Common myeloid progenitor, CD34-positive (primary cell): ENCODE measurements at regions not wholly inside any gene's neighbourhood (a gene's known extent, or its start where the extent isn't known, plus 50 kb on each side); places are given as distances from the start of the nearest gene placed in this dataset.
"Not testable (repeated sequence)": the region's sequence is repeated elsewhere in the genome, so short reads cannot be mapped to it uniquely, and the experiment has no call there.

Experiments
- CTCF ChIA-PET: fragments of 350-600 bp; sonication (Branson Sonifier 250); formaldehyde crosslinking; loops from one replicate; lab custom pipeline; 2021; ENCODE audit warnings: antibody characterized with exemption; lab: Charles Lee
- POLR2A ChIA-PET: fragments of 350-600 bp; sonication (Branson Sonifier 250); formaldehyde crosslinking; loops from one replicate; lab custom pipeline; 2021; ENCODE audit warnings: antibody characterized with exemption; lab: Charles Lee
- DNase-seq, 3 donors: peaks; one replicate each; pipeline versions ENCODE4 v3.0.0 to v3.0.0-alpha.2; 2013
- H3K27ac ChIP-seq, 2 experiments: 1 replicate in 1 of 2; 2 replicates in 1 of 2; pipeline ENCODE4 v1.7.0; 2013; ENCODE audit warnings: inconsistent platforms in 2 of 2, low read length in 2 of 2, mild to moderate bottlenecking in 2 of 2, low read depth in 1 of 2, moderate library complexity in 1 of 2; ENCODE audit not compliant: severe bottlenecking in 2 of 2, insufficient read depth in 1 of 2, poor library complexity in 1 of 2
- H3K27me3 ChIP-seq, 5 experiments: replicated peaks in 2 of 5; 1 replicate in 3 of 5; 2 replicates in 2 of 5; pipeline versions ENCODE4 v1.6.1 to v1.7.0; 2013; ENCODE audit warnings: low read length in 4 of 5, mild to moderate bottlenecking in 2 of 5, moderate library complexity in 2 of 5, inconsistent platforms in 1 of 5; ENCODE audit not compliant: insufficient read depth in 5 of 5, control insufficient read depth in 4 of 5
- H3K36me3 ChIP-seq, 4 experiments: 1 replicate in 2 of 4; 2 replicates in 2 of 4; pipeline versions ENCODE4 v1.6.1 to v1.7.0; 2013; ENCODE audit warnings: low read length in 3 of 4, control low read depth in 1 of 4, mild to moderate bottlenecking in 1 of 4; ENCODE audit not compliant: control insufficient read depth in 4 of 4, insufficient read depth in 4 of 4
- H3K4me1 ChIP-seq, 4 experiments: 1 replicate in 3 of 4; 2 replicates in 1 of 4; pipeline versions ENCODE4 v1.6.1 to v1.7.1; 2013; ENCODE audit warnings: low read length in 3 of 4, mild to moderate bottlenecking in 3 of 4, control low read depth in 1 of 4, inconsistent platforms in 1 of 4, moderate library complexity in 1 of 4; ENCODE audit not compliant: control insufficient read depth in 4 of 4, insufficient read depth in 4 of 4; ENCODE audit errors: control extremely low read depth in 1 of 4
- H3K4me3 ChIP-seq, 7 experiments: 1 replicate in 4 of 7; 2 replicates in 3 of 7; pipeline versions ENCODE4 v1.5.1 to v1.7.0; 2013; ENCODE audit warnings: mild to moderate bottlenecking in 7 of 7, low read length in 6 of 7, moderate library complexity in 6 of 7, inconsistent platforms in 2 of 7, low read depth in 2 of 7, control low read depth in 1 of 7; ENCODE audit not compliant: insufficient read depth in 4 of 7, control insufficient read depth in 1 of 7; ENCODE audit errors: extremely low read depth in 1 of 7
- H3K9me3 ChIP-seq, 5 experiments: 1 replicate in 4 of 5; 2 replicates in 1 of 5; pipeline versions ENCODE4 v1.6.1 to v1.7.1; 2013; ENCODE audit warnings: low read length in 4 of 5, mild to moderate bottlenecking in 2 of 5, inconsistent platforms in 1 of 5, low read depth in 1 of 5, moderate library complexity in 1 of 5; ENCODE audit not compliant: control insufficient read depth in 4 of 5, insufficient read depth in 2 of 5; ENCODE audit errors: control extremely low read depth in 1 of 5
- WGBS: methylation state at CpG from one replicate; pipeline ENCODE4 v1.1.5; 2013; ENCODE audit not compliant: insufficient coverage; 5-methylcytosine and 5-hydroxymethylcytosine counted together

DNA sequence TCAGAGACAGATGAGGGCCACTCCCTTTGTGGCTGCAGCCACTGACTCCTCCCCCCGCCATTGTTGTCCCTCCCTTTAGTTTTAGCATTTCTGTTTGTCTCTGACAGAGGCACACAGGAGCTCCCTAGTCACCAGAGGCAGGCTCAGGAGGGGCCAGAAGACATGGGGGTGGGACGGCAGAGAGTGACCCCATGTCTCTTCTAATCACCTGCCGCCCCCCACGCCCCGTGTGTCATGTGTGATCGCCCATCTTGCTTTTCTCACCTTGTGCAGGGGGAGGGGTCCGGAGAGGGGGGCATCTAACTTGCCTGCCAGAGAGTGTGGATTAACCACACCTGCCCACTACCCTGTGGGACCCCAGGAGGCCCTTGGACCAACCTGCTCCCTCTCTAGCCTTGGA, 246.7 kb upstream of the TP53TG3C start:
- H3K9me3 ChIP-seq, H3K4me3 ChIP-seq, CTCF ChIA-PET, POLR2A ChIA-PET, DNase-seq, H3K4me1 ChIP-seq, H3K27me3 ChIP-seq, H3K36me3 ChIP-seq, H3K27ac ChIP-seq: not testable (repeated sequence)
- no CpG with 5 or more reads among the region's 7 CpGs for WGBS

- CTCF ChIA-PET, POLR2A ChIA-PET, H3K36me3 ChIP-seq, H3K4me3 ChIP-seq, H3K9me3 ChIP-seq, H3K27me3 ChIP-seq, DNase-seq, H3K27ac ChIP-seq, H3K4me1 ChIP-seq: not testable (repeated sequence)
- WGBS: 77% methylated on average over 5 of the region's 10 CpGs
Measured at GRCh38 chr16:32946041-32946560, 247.9 kb upstream of the TP53TG3C start.

DNA sequence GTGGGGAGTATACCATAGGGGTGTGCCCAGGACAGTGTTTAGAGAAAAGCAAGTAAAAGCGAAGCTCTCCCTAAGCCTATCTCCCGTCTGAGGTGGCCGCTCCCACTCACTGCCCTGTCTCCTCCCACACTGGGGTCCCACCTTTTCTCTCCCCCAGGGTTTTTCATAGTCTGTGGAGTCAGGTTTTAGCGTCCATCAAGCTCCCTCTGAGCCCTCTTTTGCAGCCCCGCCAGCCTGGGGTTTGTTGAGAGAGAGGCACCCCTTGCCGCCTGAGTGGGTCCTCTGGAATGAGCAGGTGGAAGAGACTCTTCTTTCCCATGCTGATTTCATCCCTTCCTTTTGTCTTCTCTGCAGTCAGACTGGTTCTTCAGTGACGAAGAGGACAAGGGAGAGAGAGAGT, 248.7 kb upstream of the TP53TG3C start:
- H3K27ac ChIP-seq, H3K4me3 ChIP-seq, H3K36me3 ChIP-seq, H3K27me3 ChIP-seq, DNase-seq, H3K9me3 ChIP-seq, POLR2A ChIA-PET, CTCF ChIA-PET, H3K4me1 ChIP-seq: not testable (repeated sequence)
- WGBS: no CpG with 5 or more reads among the region's 7 CpGs

- CTCF ChIA-PET, H3K4me1 ChIP-seq, H3K9me3 ChIP-seq, H3K36me3 ChIP-seq, H3K27me3 ChIP-seq, H3K4me3 ChIP-seq, H3K27ac ChIP-seq, POLR2A ChIA-PET, DNase-seq: not testable (repeated sequence)
- no CpG with 5 or more reads among the region's 4 CpGs for WGBS
Measured at GRCh38 chr16:32939845-32940244, 254.2 kb upstream of the TP53TG3C start.

DNA sequence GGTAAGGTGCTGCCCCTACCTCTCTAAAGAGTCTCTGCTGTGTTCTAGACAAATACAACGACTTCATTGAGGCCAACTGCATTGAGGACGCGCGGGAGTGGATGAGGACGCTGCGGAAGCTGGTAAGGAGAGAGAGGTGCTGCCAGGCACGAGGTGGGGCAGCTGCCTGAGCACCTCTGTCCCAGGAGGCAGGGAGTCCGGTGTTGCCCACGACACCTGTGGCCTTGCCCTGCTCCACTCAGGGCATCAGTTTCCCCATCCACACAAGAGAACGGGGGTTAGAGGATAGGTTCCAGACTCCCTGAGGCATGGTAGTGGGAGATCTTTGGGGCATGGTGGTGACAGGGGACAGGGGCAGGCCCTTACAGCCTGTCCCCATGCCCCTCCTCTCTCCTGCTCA, 256.1 kb upstream of the TP53TG3C start:
- DNase-seq, CTCF ChIA-PET, H3K36me3 ChIP-seq, H3K27ac ChIP-seq, H3K9me3 ChIP-seq, POLR2A ChIA-PET, H3K27me3 ChIP-seq, H3K4me3 ChIP-seq, H3K4me1 ChIP-seq: not testable (repeated sequence)
- no CpG with 5 or more reads among the region's 10 CpGs for WGBS

- H3K27ac ChIP-seq, H3K27me3 ChIP-seq, H3K9me3 ChIP-seq, H3K4me3 ChIP-seq, DNase-seq, CTCF ChIA-PET, POLR2A ChIA-PET, H3K4me1 ChIP-seq, H3K36me3 ChIP-seq: not testable (repeated sequence)
- WGBS: 77% methylated on average over 3 of the region's 16 CpGs
Measured at GRCh38 chr16:32932240-32933040, 256.5 kb upstream of the TP53TG3 start.

DNA sequence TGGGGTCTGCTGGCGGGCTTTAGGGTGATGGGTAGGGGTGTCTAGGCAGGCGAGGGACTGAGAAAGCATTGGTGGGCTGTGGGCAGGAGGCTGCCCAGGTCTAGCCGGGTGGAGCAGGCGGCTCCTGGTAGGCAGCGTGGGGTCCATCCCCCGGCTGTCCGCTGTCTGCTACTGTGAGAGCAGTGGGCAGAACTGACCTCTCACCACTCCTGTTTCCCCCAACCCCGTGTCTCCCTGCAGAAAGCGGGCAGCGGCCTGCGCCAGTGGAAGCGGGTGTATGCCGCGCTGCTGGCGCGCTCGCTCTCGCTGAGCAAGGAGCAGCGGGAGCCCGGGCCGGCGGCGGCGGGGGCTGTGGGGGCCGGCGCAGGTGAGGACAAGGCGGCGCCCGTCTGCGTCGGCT, 249.2 kb upstream of the TP53TG3 start:
- no CpG with 5 or more reads among the region's 31 CpGs for WGBS
- H3K36me3 ChIP-seq, H3K27ac ChIP-seq, POLR2A ChIA-PET, H3K9me3 ChIP-seq, H3K4me3 ChIP-seq, H3K4me1 ChIP-seq, CTCF ChIA-PET, DNase-seq, H3K27me3 ChIP-seq: not testable (repeated sequence)
